ENCODE measurements at regions not wholly inside any gene's neighbourhood (a gene's known extent, or its start where the extent isn't known, plus 50 kb on each side); places are given as distances from the start of the nearest gene placed in this dataset.

GRCh38 chr17:79285973-79286372, 211.3 kb downstream of the ENGASE start:
- TF ChIP-seq CTCF (IDR thresholded peaks at IDR 0.05; ENCODE audit: borderline replicate concordance, extremely low read depth, low read length, poor library complexity, severe bottlenecking) (no peak), EZH2 (IDR thresholded peaks at IDR 0.05; ENCODE audit: borderline replicate concordance, low read depth, low read length, severe bottlenecking) (no peak)

All from DND-41 (cell line).